GM10266 (cell line): ENCODE measurements at regions not wholly inside any gene's neighbourhood (a gene's known extent, or its start where the extent isn't known, plus 50 kb on each side); places are given as distances from the start of the nearest gene placed in this dataset.

Experiments
- DNase-seq: peaks from one replicate; pipeline ENCODE4 v3.0.0; 2012; ENCODE audit errors: extremely low spot score
- CTCF ChIP-seq: IDR thresholded peaks from 2 replicates; pipeline ENCODE4 v1.5.1; 2012; ENCODE audit warnings: mild to moderate bottlenecking, low read depth; ENCODE audit not compliant: control insufficient read depth, insufficient read depth; ENCODE audit errors: missing control alignments

GRCh38 chr11:69963533-69964246 is 114.4 kb upstream of the ANO1 start:
- no peak for TF ChIP-seq CTCF
- no peak for DNase-seq

GRCh38 chr11:69964247-69964643 is 113.9 kb upstream of the ANO1 start:
- DNase-seq = no peak
- no peak for TF ChIP-seq CTCF

GRCh38 chr11:69965821-69966582 is 112.1 kb upstream of the ANO1 start:
- TF ChIP-seq CTCF = no peak
- DNase-seq = no peak

- DNase-seq = no peak
- TF ChIP-seq CTCF = no peak
Measured at GRCh38 chr11:69966583-69966835, 111.6 kb upstream of the ANO1 start.

GRCh38 chr11:69966910-69967483 is 111.1 kb upstream of the ANO1 start:
- no peak for DNase-seq
- TF ChIP-seq CTCF = no peak

- no peak for TF ChIP-seq CTCF
Measured at GRCh38 chr11:69967484-69967883, 110.6 kb upstream of the ANO1 start.

More at GRCh38 chr11:69967484-69967883, 110.6 kb upstream of the ANO1 start:
- DNase-seq = no peak
